ENCODE measurements at regions not wholly inside any gene's neighbourhood (a gene's known extent, or its start where the extent isn't known, plus 50 kb on each side); places are given as distances from the start of the nearest gene placed in this dataset.

DNA sequence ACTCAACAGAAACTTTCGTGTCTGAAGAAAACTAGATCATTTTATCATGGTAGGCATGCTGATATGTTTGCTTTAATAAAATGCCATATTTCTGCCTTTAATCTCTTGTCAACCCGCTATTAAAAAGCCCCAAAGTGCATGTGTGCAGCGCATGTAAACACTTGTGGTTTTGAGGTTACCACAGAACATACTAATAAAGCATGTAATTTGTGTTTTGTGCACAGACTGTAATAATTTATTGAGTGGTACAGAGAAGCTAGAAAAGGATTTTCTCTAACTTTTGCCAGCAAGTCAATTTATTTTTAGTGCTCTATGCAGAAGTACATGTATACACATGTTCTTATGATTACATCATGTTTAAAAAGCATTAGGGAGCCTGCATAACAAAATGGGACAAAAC lies 349.9 kb upstream of the SLC35B3 start:
- TF ChIP-seq POLR2A (IDR thresholded peaks at IDR 0.05) = no peak
- TF ChIP-seq, protein P1, sequence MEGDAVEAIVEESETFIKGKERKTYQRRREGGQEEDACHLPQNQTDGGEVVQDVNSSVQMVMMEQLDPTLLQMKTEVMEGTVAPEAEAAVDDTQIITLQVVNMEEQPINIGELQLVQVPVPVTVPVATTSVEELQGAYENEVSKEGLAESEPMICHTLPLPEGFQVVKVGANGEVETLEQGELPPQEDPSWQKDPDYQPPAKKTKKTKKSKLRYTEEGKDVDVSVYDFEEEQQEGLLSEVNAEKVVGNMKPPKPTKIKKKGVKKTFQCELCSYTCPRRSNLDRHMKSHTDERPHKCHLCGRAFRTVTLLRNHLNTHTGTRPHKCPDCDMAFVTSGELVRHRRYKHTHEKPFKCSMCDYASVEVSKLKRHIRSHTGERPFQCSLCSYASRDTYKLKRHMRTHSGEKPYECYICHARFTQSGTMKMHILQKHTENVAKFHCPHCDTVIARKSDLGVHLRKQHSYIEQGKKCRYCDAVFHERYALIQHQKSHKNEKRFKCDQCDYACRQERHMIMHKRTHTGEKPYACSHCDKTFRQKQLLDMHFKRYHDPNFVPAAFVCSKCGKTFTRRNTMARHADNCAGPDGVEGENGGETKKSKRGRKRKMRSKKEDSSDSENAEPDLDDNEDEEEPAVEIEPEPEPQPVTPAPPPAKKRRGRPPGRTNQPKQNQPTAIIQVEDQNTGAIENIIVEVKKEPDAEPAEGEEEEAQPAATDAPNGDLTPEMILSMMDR (IDR thresholded peaks at IDR 0.05) = no peak
- Histone ChIP-seq H3K36me3 (no peaks in the 10 kb centered on the region), H3K27me3 (no peaks in the 10 kb centered on the region), H3K4me3 (no peak overlapping the region), H3K4me1 (no peaks in the 10 kb centered on the region), H3K27ac (no peak overlapping the region), H3K9me3 (no peaks in the 10 kb centered on the region)
- intact Hi-C loops (cut with DNase I; ENCODE audit: low total_unique reads) = no loop called here
- no peak for DNase-seq

DNA sequence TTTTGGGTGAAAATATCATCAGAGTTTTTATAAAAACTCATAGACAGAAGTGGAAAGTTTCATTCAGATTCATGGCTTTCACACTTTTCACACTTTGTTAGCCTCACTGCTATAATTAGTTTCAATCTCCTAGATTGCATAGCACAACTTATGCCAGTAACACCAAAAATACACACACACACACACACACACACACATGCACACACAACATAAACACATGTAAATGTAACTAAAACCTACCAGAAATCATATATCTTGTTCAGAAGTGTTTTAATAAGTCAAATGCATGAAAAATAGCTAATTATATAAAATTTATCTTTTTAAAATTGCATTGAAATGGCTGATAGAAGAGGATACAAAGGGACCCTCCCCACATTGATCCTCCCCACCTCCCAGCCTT lies 347.8 kb upstream of the SLC35B3 start:
- intact Hi-C loops (cut with DNase I; ENCODE audit: low total_unique reads) = no loop called here
- no peak for DNase-seq
- Histone ChIP-seq H3K4me3 (no peak overlapping the region), H3K4me1 (no peaks in the 10 kb centered on the region), H3K9me3 (no peaks in the 10 kb centered on the region), H3K27me3 (no peaks in the 10 kb centered on the region), H3K36me3 (no peaks in the 10 kb centered on the region), H3K27ac (no peak overlapping the region)
- TF ChIP-seq, protein P1 (IDR thresholded peaks at IDR 0.05) = no peak

GRCh38 chr6:8780653-8781052 lies 345.3 kb upstream of the SLC35B3 start:
- H3K9me3 ChIP-seq = no peaks in the 10 kb centered on the region

GRCh38 chr6:8764733-8765132 lies 329.4 kb upstream of the SLC35B3 start:
- DNase-seq = no peak
- H3K9me3 ChIP-seq = no peaks in the 10 kb centered on the region

More at GRCh38 chr6:8780653-8781052, 345.3 kb upstream of the SLC35B3 start:
- intact Hi-C loops (cut with DNase I; ENCODE audit: low total_unique reads) = no loop called here
- no peaks in the 10 kb centered on the region for H3K36me3 ChIP-seq
- DNase-seq = no peak
- H3K27me3 ChIP-seq = no peaks in the 10 kb centered on the region
- TF ChIP-seq, protein P1 (IDR thresholded peaks at IDR 0.05) = no peak
- TF ChIP-seq POLR2A (IDR thresholded peaks at IDR 0.05) = no peak
- no peak overlapping the region for H3K4me3 ChIP-seq
- no peaks in the 10 kb centered on the region for H3K4me1 ChIP-seq
- no peak overlapping the region for H3K27ac ChIP-seq

DNA sequence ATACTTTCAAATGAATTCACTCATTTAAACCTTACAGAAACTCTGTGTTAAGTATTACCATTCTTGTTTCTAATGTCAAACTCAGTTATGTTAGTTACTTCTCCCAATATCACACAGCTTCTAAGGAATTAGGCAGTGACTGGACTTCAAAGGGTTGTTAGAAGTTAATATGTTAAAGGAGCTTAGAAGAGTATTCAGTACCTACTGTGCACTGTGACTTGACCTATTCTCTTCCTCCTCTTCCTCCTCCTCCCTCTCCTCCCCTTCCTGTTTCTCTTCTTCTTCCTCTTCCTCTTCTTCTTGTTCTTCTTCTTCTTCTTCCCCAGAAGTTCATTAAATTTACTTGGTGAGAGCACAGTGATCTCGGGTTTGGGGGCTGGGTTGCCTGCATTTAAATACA lies 325.6 kb upstream of the SLC35B3 start:
- H3K4me3 ChIP-seq = no peak overlapping the region
- no peak for TF ChIP-seq POLR2A (IDR thresholded peaks at IDR 0.05)
- TF ChIP-seq, protein P1 (IDR thresholded peaks at IDR 0.05) = no peak
- no peaks in the 10 kb centered on the region for H3K27me3 ChIP-seq
- H3K4me1 ChIP-seq = no peaks in the 10 kb centered on the region
- H3K9me3 ChIP-seq = no peaks in the 10 kb centered on the region
- DNase-seq = no peak
- intact Hi-C loops (cut with DNase I; ENCODE audit: low total_unique reads) = no loop called here
- H3K36me3 ChIP-seq = no peaks in the 10 kb centered on the region
- no peak overlapping the region for H3K27ac ChIP-seq

More at GRCh38 chr6:8764733-8765132, 329.4 kb upstream of the SLC35B3 start:
- no peaks in the 10 kb centered on the region for H3K4me1 ChIP-seq
- H3K4me3 ChIP-seq = no peak overlapping the region
- intact Hi-C loops (cut with DNase I; ENCODE audit: low total_unique reads) = no loop called here
- H3K27me3 ChIP-seq = no peaks in the 10 kb centered on the region
- H3K27ac ChIP-seq = no peak overlapping the region
- TF ChIP-seq POLR2A (IDR thresholded peaks at IDR 0.05) = no peak
- H3K36me3 ChIP-seq = no peaks in the 10 kb centered on the region

DNA sequence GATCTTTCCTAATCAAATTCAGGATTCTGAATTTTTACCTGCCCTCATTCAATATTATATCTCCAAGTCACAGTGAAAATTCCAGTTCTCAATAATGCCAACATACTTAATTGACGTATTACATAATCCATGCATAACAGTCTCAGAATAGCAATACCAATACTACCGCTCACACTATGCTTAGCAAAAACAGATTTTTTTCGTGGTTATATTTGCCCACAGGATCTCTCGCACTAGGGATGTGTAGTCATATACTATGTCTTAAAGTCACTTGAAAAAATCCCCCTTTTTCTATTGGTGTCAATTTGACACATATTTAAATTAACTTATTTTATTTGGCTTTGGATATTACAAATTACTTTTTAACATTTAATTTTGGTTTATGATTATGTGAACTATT lies 323.1 kb upstream of the SLC35B3 start:
- H3K9me3 ChIP-seq = no peaks in the 10 kb centered on the region
- no peak overlapping the region for H3K27ac ChIP-seq
- no peak overlapping the region for H3K4me3 ChIP-seq
- DNase-seq = no peak
- intact Hi-C loops (cut with DNase I; ENCODE audit: low total_unique reads) = no loop called here
- TF ChIP-seq, protein P1 (IDR thresholded peaks at IDR 0.05) = no peak
- no peaks in the 10 kb centered on the region for H3K27me3 ChIP-seq
- H3K36me3 ChIP-seq = no peaks in the 10 kb centered on the region
- no peaks in the 10 kb centered on the region for H3K4me1 ChIP-seq

Data from uterus (tissue), 3 donors.